Type B pancreatic cell (in vitro differentiated cells): ENCODE measurements at regions not wholly inside any gene's neighbourhood (a gene's known extent, or its start where the extent isn't known, plus 50 kb on each side); places are given as distances from the start of the nearest gene placed in this dataset.

Experiments
- DNase-seq: peaks from one replicate; pipeline ENCODE4 v3.0.0; 2021; ENCODE audit warnings: mixed read lengths; ENCODE audit not compliant: unreplicated experiment; ENCODE audit errors: extremely low spot score
- H3K27ac Mint-ChIP-seq: 2 replicates; pipeline ENCODE4 v1.8.0; 2021; ENCODE audit warnings: mild to moderate bottlenecking, mixed read lengths
- H3K27me3 Mint-ChIP-seq: 2 replicates; pipeline ENCODE4 v1.8.0; 2021; ENCODE audit warnings: mixed read lengths
- H3K36me3 Mint-ChIP-seq: 2 replicates; pipeline ENCODE4 v1.8.0; 2021; ENCODE audit warnings: mixed read lengths
- H3K4me1 Mint-ChIP-seq: one replicate; pipeline ENCODE4 v1.8.0; 2021; ENCODE audit warnings: mixed read lengths; ENCODE audit not compliant: unreplicated experiment
- H3K4me3 Mint-ChIP-seq: 2 replicates; pipeline ENCODE4 v1.8.0; 2021; ENCODE audit warnings: mild to moderate bottlenecking, mixed read lengths
- H3K9me3 Mint-ChIP-seq: 2 replicates; pipeline ENCODE4 v1.8.0; 2021; ENCODE audit warnings: mixed read lengths
- TF ChIP-seq, protein P1 (sequence below): fragments of 200-600 bp; sonication (generic); conservative IDR thresholded peaks from 2 replicates; pipeline ENCODE4 v1.5.0; 2021; ENCODE audit warnings: antibody characterized with exemption, mild to moderate bottlenecking

DNA sequence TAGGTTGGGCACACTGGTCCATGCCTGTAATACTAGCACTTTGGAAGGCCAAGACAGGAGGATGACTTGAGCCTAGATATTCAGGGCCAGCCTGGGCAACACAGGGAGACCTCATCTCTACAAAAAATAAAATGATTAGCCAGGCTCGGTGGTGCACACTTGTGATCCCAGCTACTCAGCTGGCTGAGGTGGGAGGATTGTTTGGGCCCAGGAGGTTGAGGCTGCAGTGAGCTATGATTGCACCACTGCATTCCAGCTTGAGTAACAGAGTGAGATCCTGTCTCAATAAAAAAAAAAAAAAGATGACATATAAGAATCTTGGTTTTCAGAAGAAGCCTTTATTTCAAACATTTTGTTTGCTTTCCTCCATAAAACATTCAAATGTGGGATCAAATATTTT is 178.0 kb downstream of the LIG4 start:
- DNase-seq = no peak
- TF ChIP-seq, protein P1, sequence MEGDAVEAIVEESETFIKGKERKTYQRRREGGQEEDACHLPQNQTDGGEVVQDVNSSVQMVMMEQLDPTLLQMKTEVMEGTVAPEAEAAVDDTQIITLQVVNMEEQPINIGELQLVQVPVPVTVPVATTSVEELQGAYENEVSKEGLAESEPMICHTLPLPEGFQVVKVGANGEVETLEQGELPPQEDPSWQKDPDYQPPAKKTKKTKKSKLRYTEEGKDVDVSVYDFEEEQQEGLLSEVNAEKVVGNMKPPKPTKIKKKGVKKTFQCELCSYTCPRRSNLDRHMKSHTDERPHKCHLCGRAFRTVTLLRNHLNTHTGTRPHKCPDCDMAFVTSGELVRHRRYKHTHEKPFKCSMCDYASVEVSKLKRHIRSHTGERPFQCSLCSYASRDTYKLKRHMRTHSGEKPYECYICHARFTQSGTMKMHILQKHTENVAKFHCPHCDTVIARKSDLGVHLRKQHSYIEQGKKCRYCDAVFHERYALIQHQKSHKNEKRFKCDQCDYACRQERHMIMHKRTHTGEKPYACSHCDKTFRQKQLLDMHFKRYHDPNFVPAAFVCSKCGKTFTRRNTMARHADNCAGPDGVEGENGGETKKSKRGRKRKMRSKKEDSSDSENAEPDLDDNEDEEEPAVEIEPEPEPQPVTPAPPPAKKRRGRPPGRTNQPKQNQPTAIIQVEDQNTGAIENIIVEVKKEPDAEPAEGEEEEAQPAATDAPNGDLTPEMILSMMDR = no peak
- Mint-ChIP-seq H3K4me1 (no peaks in the 10 kb centered on the region), H3K9me3 (peaks cover 4% of the 10 kb centered on the region), H3K27me3 (no peaks in the 10 kb centered on the region), H3K36me3 (no peaks in the 10 kb centered on the region), H3K4me3 (no peak overlapping the region), H3K27ac (no peak overlapping the region)

DNA sequence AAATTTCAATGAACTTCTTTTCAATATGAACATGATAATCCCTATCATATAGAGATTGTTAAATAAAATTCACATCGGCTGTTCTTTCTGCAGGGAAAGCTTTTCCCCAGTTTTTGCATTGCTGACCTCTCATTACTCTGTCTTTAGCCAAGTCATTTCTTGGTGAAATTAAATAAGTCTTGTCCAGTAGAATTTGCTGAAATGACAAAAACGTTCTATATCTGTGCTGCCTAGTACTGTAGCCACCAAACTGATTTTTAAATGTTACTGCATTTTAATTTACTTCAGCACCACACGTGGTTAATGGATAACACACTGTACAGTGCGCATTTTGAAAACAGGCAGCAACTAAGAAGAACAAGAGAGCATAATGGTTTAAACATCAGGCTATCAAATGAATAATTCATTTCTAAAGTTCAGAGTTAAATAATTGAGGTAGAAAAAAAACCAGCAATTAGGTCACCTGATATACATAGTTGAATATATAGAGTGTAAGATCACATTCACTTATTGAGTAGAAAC is 178.9 kb downstream of the LIG4 start:
- no peak overlapping the region for H3K4me3 Mint-ChIP-seq
- peaks cover 4% of the 10 kb centered on the region for H3K9me3 Mint-ChIP-seq
- no peak overlapping the region for H3K27ac Mint-ChIP-seq
- TF ChIP-seq, protein P1 = no peak
- no peaks in the 10 kb centered on the region for H3K36me3 Mint-ChIP-seq
- DNase-seq = no peak
- H3K4me1 Mint-ChIP-seq = no peaks in the 10 kb centered on the region
- no peaks in the 10 kb centered on the region for H3K27me3 Mint-ChIP-seq

DNA sequence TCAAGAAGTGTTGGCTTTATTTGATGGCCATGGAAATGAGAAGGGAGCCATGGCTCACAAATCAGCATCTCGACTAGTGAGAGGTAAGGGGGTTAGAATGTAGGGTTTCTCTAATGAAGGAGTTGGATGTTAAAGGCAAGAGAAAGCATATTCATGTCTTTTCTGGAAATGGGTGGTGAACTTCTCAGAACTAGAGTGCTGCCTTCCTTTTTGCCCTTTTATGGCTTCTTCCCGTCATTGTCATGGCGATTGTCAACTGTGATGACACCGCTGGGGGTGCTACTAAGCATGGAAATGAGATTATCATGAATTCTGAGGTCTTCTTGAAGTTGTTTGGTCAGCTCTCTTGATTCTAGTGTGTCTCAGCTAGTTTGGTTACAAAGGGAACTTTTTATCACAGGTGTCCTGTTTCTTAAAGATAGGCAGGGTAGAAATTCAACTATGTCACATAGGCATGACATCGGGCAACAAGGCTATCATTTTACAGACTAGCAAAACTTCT is 180.4 kb downstream of the LIG4 start:
- Mint-ChIP-seq H3K27me3 (no peaks in the 10 kb centered on the region), H3K36me3 (no peaks in the 10 kb centered on the region), H3K4me3 (no peak overlapping the region), H3K27ac (peak overlapping the region; percentile 70), H3K9me3 (peaks cover 4% of the 10 kb centered on the region), H3K4me1 (no peaks in the 10 kb centered on the region)
- TF ChIP-seq, protein P1 = no peak
- DNase-seq = no peak

DNA sequence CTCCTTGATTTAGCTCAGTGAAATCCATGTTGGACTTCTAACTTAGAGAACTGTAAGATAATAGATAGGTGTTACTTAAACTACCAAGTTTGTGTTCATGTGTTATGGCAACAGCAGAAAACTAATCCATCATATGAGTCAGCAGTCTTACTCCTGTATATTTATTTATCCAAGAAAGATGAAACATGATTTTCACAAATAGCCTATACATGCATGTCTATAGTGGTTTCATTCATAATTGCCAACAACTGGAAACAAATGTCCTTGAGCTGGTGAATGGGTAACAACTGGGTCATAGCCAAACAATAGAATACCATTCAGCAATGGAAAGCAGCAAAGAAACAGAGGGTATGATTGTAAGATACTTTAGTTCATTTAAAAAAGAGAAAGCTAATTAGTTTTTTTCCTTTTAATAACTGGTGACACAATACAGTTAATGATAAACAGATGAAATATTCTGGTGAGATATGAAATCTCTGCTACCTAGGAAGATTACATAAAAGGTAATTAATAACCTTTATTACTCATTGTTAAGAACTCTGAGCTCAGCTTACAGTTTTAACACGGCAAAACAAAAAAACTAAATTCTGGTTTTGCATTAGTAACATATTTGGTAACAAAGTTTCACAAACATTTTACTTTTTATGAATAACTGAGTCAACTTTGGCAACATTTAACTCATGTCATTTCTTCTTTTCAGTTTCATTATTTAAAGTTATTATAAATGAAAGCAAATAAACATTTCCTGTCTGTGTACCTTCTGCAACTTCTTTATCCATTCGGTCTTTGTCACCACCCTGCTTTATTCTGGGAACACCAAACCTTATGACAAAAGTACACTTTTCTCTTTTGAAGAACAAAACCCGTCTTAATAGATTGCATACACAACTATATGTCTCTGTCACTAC is 181.3 kb downstream of the LIG4 start:
- DNase-seq = no peak
- Mint-ChIP-seq H3K4me3 (peak overlapping the region; percentile 48), H3K27me3 (no peaks in the 10 kb centered on the region), H3K9me3 (peaks cover 8% of the 10 kb centered on the region), H3K36me3 (no peaks in the 10 kb centered on the region), H3K27ac (peak overlapping the region; percentile 82), H3K4me1 (no peaks in the 10 kb centered on the region)
- TF ChIP-seq, protein P1 = no peak

DNA sequence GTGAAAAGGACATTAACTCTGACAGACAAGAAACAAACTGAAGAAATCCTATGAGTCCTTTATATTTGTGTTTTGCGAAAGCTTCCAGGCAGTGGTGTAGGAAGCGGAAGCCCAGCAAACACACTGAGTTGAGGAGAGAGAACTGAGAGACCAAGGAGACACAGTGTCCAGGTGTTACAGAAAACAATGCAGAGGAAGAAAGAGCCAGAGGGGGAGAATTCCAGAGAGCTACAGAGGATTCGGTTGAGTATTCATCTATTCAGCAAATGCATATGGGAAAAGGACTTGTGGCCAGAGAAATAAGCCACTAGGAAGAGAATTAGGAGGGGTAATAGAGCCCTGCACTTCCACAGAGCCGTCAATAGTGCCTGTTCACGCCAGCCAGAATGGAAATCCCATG is 183.5 kb downstream of the LIG4 start:
- Mint-ChIP-seq H3K27me3 (no peaks in the 10 kb centered on the region), H3K36me3 (no peaks in the 10 kb centered on the region), H3K4me1 (peaks cover 2% of the 10 kb centered on the region)

More for the DNA sequence above, 183.5 kb downstream of the LIG4 start:
- no peak overlapping the region for H3K4me3 Mint-ChIP-seq
- TF ChIP-seq, protein P1 = no peak
- H3K9me3 Mint-ChIP-seq = peaks cover 11% of the 10 kb centered on the region
- no peak for DNase-seq
- H3K27ac Mint-ChIP-seq = peak overlapping the region; percentile 20
